Skeletal muscle satellite cell (primary cell): ENCODE measurements at regions not wholly inside any gene's neighbourhood (a gene's known extent, or its start where the extent isn't known, plus 50 kb on each side); places are given as distances from the start of the nearest gene placed in this dataset.
"Not testable (repeated sequence)": the region's sequence is repeated elsewhere in the genome, so short reads cannot be mapped to it uniquely, and the experiment has no call there.

ENCODE experiments used
- H3K27me3 ChIP-seq: 2 replicates; pipeline ENCODE4 v1.7.0; 2013; ENCODE audit warnings: low read length; ENCODE audit not compliant: control insufficient read depth, insufficient read depth
- H3K36me3 ChIP-seq: 2 replicates; pipeline ENCODE4 v1.7.0; 2013; ENCODE audit warnings: mild to moderate bottlenecking, control low read depth, low read length; ENCODE audit not compliant: insufficient read depth
- H3K4me1 ChIP-seq: 2 replicates; pipeline ENCODE4 v1.7.0; 2013; ENCODE audit warnings: low read length; ENCODE audit not compliant: control insufficient read depth, insufficient read depth
- H3K4me2 ChIP-seq: 2 replicates; pipeline ENCODE4 v1.7.0; 2013; ENCODE audit warnings: mild to moderate bottlenecking, low read length
- H3K4me3 ChIP-seq: 2 replicates; pipeline ENCODE4 v1.7.0; 2013; ENCODE audit warnings: low read length
- H3K9ac ChIP-seq: 2 replicates; pipeline ENCODE4 v1.7.0; 2013; ENCODE audit warnings: mild to moderate bottlenecking, low read depth, low read length, moderate library complexity
- H3K9me3 ChIP-seq: replicated peaks from 2 replicates; pipeline ENCODE4 v1.7.0; 2013; ENCODE audit warnings: mild to moderate bottlenecking, control low read depth, low read length

- no peak overlapping the region for H3K4me3 ChIP-seq
- no peaks in the 10 kb centered on the region for H3K9me3 ChIP-seq
- no peaks in the 10 kb centered on the region for H3K4me1 ChIP-seq
- H3K36me3 ChIP-seq = no peaks in the 10 kb centered on the region
- no peaks in the 10 kb centered on the region for H3K27me3 ChIP-seq
- H3K9ac ChIP-seq = no peak overlapping the region
- no peak overlapping the region for H3K4me2 ChIP-seq
Observed at GRCh38 chr1:99361406-99361805, 97.1 kb downstream of the PLPPR4 start.

GRCh38 chr1:99363531-99363930 is 99.2 kb downstream of the PLPPR4 start:
- no peak overlapping the region for H3K9ac ChIP-seq

GRCh38 chr1:99365141-99365540 is 100.8 kb downstream of the PLPPR4 start:
- Histone ChIP-seq H3K27me3 (no peaks in the 10 kb centered on the region), H3K9me3 (no peaks in the 10 kb centered on the region), H3K4me1 (no peaks in the 10 kb centered on the region), H3K36me3 (no peaks in the 10 kb centered on the region), H3K4me3 (no peak overlapping the region), H3K4me2 (no peak overlapping the region), H3K9ac (no peak overlapping the region)

More at GRCh38 chr1:99363531-99363930, 99.2 kb downstream of the PLPPR4 start:
- Histone ChIP-seq H3K36me3 (no peaks in the 10 kb centered on the region), H3K27me3 (no peaks in the 10 kb centered on the region), H3K9me3 (no peaks in the 10 kb centered on the region), H3K4me3 (no peak overlapping the region), H3K4me1 (no peaks in the 10 kb centered on the region), H3K4me2 (no peak overlapping the region)

GRCh38 chr1:99365545-99365944 is 101.3 kb downstream of the PLPPR4 start:
- no peak overlapping the region for H3K9ac ChIP-seq

GRCh38 chr1:99369154-99369553 is 104.9 kb downstream of the PLPPR4 start:
- H3K4me1 ChIP-seq = no peaks in the 10 kb centered on the region
- H3K9ac ChIP-seq = no peak overlapping the region
- H3K27me3 ChIP-seq = no peaks in the 10 kb centered on the region
- H3K4me3 ChIP-seq = no peak overlapping the region
- no peak overlapping the region for H3K4me2 ChIP-seq
- H3K9me3 ChIP-seq = no peaks in the 10 kb centered on the region
- H3K36me3 ChIP-seq = no peaks in the 10 kb centered on the region

More at GRCh38 chr1:99365545-99365944, 101.3 kb downstream of the PLPPR4 start:
- no peak overlapping the region for H3K4me2 ChIP-seq
- H3K4me1 ChIP-seq = no peaks in the 10 kb centered on the region
- H3K4me3 ChIP-seq = no peak overlapping the region
- H3K27me3 ChIP-seq = no peaks in the 10 kb centered on the region
- no peaks in the 10 kb centered on the region for H3K9me3 ChIP-seq
- H3K36me3 ChIP-seq = no peaks in the 10 kb centered on the region

- Histone ChIP-seq H3K9ac (no peak overlapping the region), H3K9me3 (no peaks in the 10 kb centered on the region), H3K36me3 (no peaks in the 10 kb centered on the region), H3K4me1 (no peaks in the 10 kb centered on the region), H3K4me3 (no peak overlapping the region), H3K4me2 (no peak overlapping the region), H3K27me3 (no peaks in the 10 kb centered on the region)
Observed at GRCh38 chr1:99370476-99370875, 106.2 kb downstream of the PLPPR4 start.

- no peaks in the 10 kb centered on the region for H3K4me1 ChIP-seq
- H3K4me3 ChIP-seq = no peak overlapping the region
- no peak overlapping the region for H3K4me2 ChIP-seq
- no peak overlapping the region for H3K9ac ChIP-seq
- H3K9me3 ChIP-seq = no peaks in the 10 kb centered on the region
- no peaks in the 10 kb centered on the region for H3K36me3 ChIP-seq
- no peaks in the 10 kb centered on the region for H3K27me3 ChIP-seq
Observed at GRCh38 chr1:99371413-99371812, 107.1 kb downstream of the PLPPR4 start.

GRCh38 chr1:99374109-99374508 is 109.8 kb downstream of the PLPPR4 start:
- no peak overlapping the region for H3K9ac ChIP-seq
- no peaks in the 10 kb centered on the region for H3K4me1 ChIP-seq
- no peak overlapping the region for H3K4me3 ChIP-seq
- H3K27me3 ChIP-seq = no peaks in the 10 kb centered on the region
- H3K9me3 ChIP-seq = no peaks in the 10 kb centered on the region
- H3K4me2 ChIP-seq = no peak overlapping the region
- no peaks in the 10 kb centered on the region for H3K36me3 ChIP-seq

GRCh38 chr1:99374693-99375092 is 110.4 kb downstream of the PLPPR4 start:
- H3K4me2 ChIP-seq = not testable (repeated sequence)

GRCh38 chr1:99384021-99384420 is 119.7 kb downstream of the PLPPR4 start:
- H3K4me2 ChIP-seq = no peak overlapping the region
- H3K4me1 ChIP-seq = no peaks in the 10 kb centered on the region
- H3K36me3 ChIP-seq = no peaks in the 10 kb centered on the region
- no peaks in the 10 kb centered on the region for H3K9me3 ChIP-seq
- H3K27me3 ChIP-seq = peaks cover 5% of the 10 kb centered on the region
- H3K9ac ChIP-seq = no peak overlapping the region
- no peak overlapping the region for H3K4me3 ChIP-seq

More at GRCh38 chr1:99374693-99375092, 110.4 kb downstream of the PLPPR4 start:
- not testable (repeated sequence) for H3K36me3 ChIP-seq, H3K4me1 ChIP-seq, H3K9ac ChIP-seq, H3K27me3 ChIP-seq, H3K4me3 ChIP-seq, H3K9me3 ChIP-seq

- Histone ChIP-seq H3K4me1 (no peaks in the 10 kb centered on the region), H3K4me2 (no peak overlapping the region), H3K9ac (no peak overlapping the region), H3K4me3 (no peak overlapping the region), H3K36me3 (no peaks in the 10 kb centered on the region), H3K27me3 (peaks cover 5% of the 10 kb centered on the region), H3K9me3 (no peaks in the 10 kb centered on the region)
Observed at GRCh38 chr1:99385852-99386251, 121.6 kb downstream of the PLPPR4 start.

GRCh38 chr1:99396389-99396788 is 132.1 kb downstream of the PLPPR4 start:
- Histone ChIP-seq H3K9ac (no peak overlapping the region), H3K4me2 (no peak overlapping the region), H3K4me3 (no peak overlapping the region), H3K27me3 (peaks cover 9% of the 10 kb centered on the region), H3K9me3 (no peaks in the 10 kb centered on the region), H3K4me1 (no peaks in the 10 kb centered on the region), H3K36me3 (no peaks in the 10 kb centered on the region)
